Stimulated activated naive B cell treated with anti-CD40 and anti-IgM and Interleukin-4, amounts not matched to agents 10 μg/mL and 1 μg/mL and 100 μg/mL, for 72 hours (primary cell): ENCODE measurements at regions not wholly inside any gene's neighbourhood (a gene's known extent, or its start where the extent isn't known, plus 50 kb on each side); places are given as distances from the start of the nearest gene placed in this dataset.

Experiments
- ATAC-seq, 2 donors: fragments of 150-1000 bp; cut with Tn5 transposase; replicated peaks; 2 replicates each; pipeline ENCODE4 v1.10.0; 2021; ENCODE audit warnings: moderate library complexity in 1 of 2
- DNase-seq: peaks from one replicate; pipeline ENCODE4 v3.0.0; 2021
- H3K27ac Mint-ChIP-seq: one replicate; pipeline ENCODE4 v1.8.0; 2022; ENCODE audit warnings: mild to moderate bottlenecking, mixed read lengths
- H3K27me3 Mint-ChIP-seq, 2 donors: one replicate each; pipeline ENCODE4 v1.8.0; 2022; ENCODE audit warnings: mixed read lengths in 2 of 2
- H3K36me3 Mint-ChIP-seq, 2 donors: one replicate each; pipeline ENCODE4 v1.8.0; 2022; ENCODE audit warnings: mixed read lengths in 2 of 2, mild to moderate bottlenecking in 1 of 2
- H3K4me1 Mint-ChIP-seq, 2 donors: one replicate each; pipeline ENCODE4 v1.8.0; 2022; ENCODE audit warnings: mixed read lengths in 2 of 2, mild to moderate bottlenecking in 1 of 2
- H3K4me3 Mint-ChIP-seq, 2 donors: one replicate each; pipeline ENCODE4 v1.8.0; 2022; ENCODE audit warnings: mild to moderate bottlenecking in 2 of 2, mixed read lengths in 2 of 2, moderate library complexity in 1 of 2
- H3K9me3 Mint-ChIP-seq, 2 donors: one replicate each; pipeline ENCODE4 v1.8.0; 2022; ENCODE audit warnings: mixed read lengths in 2 of 2, mild to moderate bottlenecking in 1 of 2

- Mint-ChIP-seq H3K27ac (no peak overlapping the region), H3K4me1 (no peaks in the 10 kb centered on the region), H3K9me3 (peaks cover 9 to 10% of the 10 kb centered on the region in 2 donors), H3K27me3 (no peaks in the 10 kb centered on the region), H3K4me3 (no peak overlapping the region), H3K36me3 (no peaks in the 10 kb centered on the region)
- no peak for DNase-seq
- no peak for ATAC-seq
Observed at GRCh38 chr14:25615174-25615573, 565.2 kb upstream of the STXBP6 start.

GRCh38 chr14:25607192-25607591, 557.2 kb upstream of the STXBP6 start:
- peaks cover 10 to 12% of the 10 kb centered on the region in 2 donors for H3K9me3 Mint-ChIP-seq
- no peak for DNase-seq
- no peak overlapping the region for H3K4me3 Mint-ChIP-seq
- H3K4me1 Mint-ChIP-seq = no peaks in the 10 kb centered on the region
- H3K27me3 Mint-ChIP-seq = no peaks in the 10 kb centered on the region
- ATAC-seq = no peak
- no peak overlapping the region for H3K27ac Mint-ChIP-seq
- H3K36me3 Mint-ChIP-seq = no peaks in the 10 kb centered on the region

GRCh38 chr14:25602106-25602505, 552.2 kb upstream of the STXBP6 start:
- ATAC-seq (no peak), DNase-seq (no peak)
- Mint-ChIP-seq H3K4me3 (no peak overlapping the region), H3K4me1 (no peaks in the 10 kb centered on the region), H3K9me3 (peaks cover 14 to 19% of the 10 kb centered on the region in 2 donors), H3K27me3 (no peaks in the 10 kb centered on the region), H3K27ac (no peak overlapping the region), H3K36me3 (no peaks in the 10 kb centered on the region)

- Mint-ChIP-seq H3K27ac (no peak overlapping the region), H3K4me1 (no peaks in the 10 kb centered on the region), H3K36me3 (no peaks in the 10 kb centered on the region), H3K27me3 (no peaks in the 10 kb centered on the region), H3K9me3 (peaks cover 0 to 20% of the 10 kb centered on the region in 2 donors), H3K4me3 (no peak overlapping the region)
- ATAC-seq (no peak), DNase-seq (no peak)
Observed at GRCh38 chr14:25588751-25589150, 538.8 kb upstream of the STXBP6 start.

- no peaks in the 10 kb centered on the region for H3K9me3 Mint-ChIP-seq
- H3K27me3 Mint-ChIP-seq = no peaks in the 10 kb centered on the region
- no peak overlapping the region for H3K27ac Mint-ChIP-seq
- H3K4me1 Mint-ChIP-seq = no peaks in the 10 kb centered on the region
- no peak for ATAC-seq
- no peak overlapping the region for H3K4me3 Mint-ChIP-seq
- no peak for DNase-seq
- no peaks in the 10 kb centered on the region for H3K36me3 Mint-ChIP-seq
Observed at GRCh38 chr14:25574628-25575325, 524.8 kb upstream of the STXBP6 start.

- no peak for DNase-seq
- Mint-ChIP-seq H3K27me3 (no peaks in the 10 kb centered on the region), H3K4me3 (no peak overlapping the region), H3K9me3 (peaks cover 0 to 8% of the 10 kb centered on the region in 2 donors), H3K27ac (no peak overlapping the region), H3K4me1 (no peaks in the 10 kb centered on the region), H3K36me3 (no peaks in the 10 kb centered on the region)
- no peak for ATAC-seq
Observed at GRCh38 chr14:25570483-25570882, 520.5 kb upstream of the STXBP6 start.

GRCh38 chr14:25557466-25557865, 507.5 kb upstream of the STXBP6 start:
- no peaks in the 10 kb centered on the region for H3K27me3 Mint-ChIP-seq
- ATAC-seq (no peak), DNase-seq (no peak)
- peaks cover 0 to 1% of the 10 kb centered on the region in 2 donors for H3K9me3 Mint-ChIP-seq
- no peaks in the 10 kb centered on the region for H3K36me3 Mint-ChIP-seq
- no peak overlapping the region for H3K27ac Mint-ChIP-seq
- H3K4me1 Mint-ChIP-seq = no peaks in the 10 kb centered on the region
- H3K4me3 Mint-ChIP-seq = no peak overlapping the region

GRCh38 chr14:25552826-25553225, 502.9 kb upstream of the STXBP6 start:
- peaks cover 0 to 1% of the 10 kb centered on the region in 2 donors for H3K9me3 Mint-ChIP-seq
- no peaks in the 10 kb centered on the region for H3K4me1 Mint-ChIP-seq
- H3K27me3 Mint-ChIP-seq = no peaks in the 10 kb centered on the region
- no peaks in the 10 kb centered on the region for H3K36me3 Mint-ChIP-seq
- H3K27ac Mint-ChIP-seq = no peak overlapping the region
- ATAC-seq = no peak
- no peak overlapping the region for H3K4me3 Mint-ChIP-seq
- no peak for DNase-seq

GRCh38 chr14:25551674-25552073, 501.7 kb upstream of the STXBP6 start:
- peaks cover 0 to 1% of the 10 kb centered on the region in 2 donors for H3K9me3 Mint-ChIP-seq
- no peak for DNase-seq
- no peaks in the 10 kb centered on the region for H3K36me3 Mint-ChIP-seq
- ATAC-seq = no peak
- no peak overlapping the region for H3K4me3 Mint-ChIP-seq
- H3K27me3 Mint-ChIP-seq = no peaks in the 10 kb centered on the region
- H3K27ac Mint-ChIP-seq = no peak overlapping the region
- H3K4me1 Mint-ChIP-seq = no peaks in the 10 kb centered on the region

- no peaks in the 10 kb centered on the region for H3K27me3 Mint-ChIP-seq
- no peaks in the 10 kb centered on the region for H3K4me1 Mint-ChIP-seq
- H3K4me3 Mint-ChIP-seq = no peak overlapping the region
- DNase-seq (no peak), ATAC-seq (no peak)
- H3K27ac Mint-ChIP-seq = no peak overlapping the region
- no peaks in the 10 kb centered on the region for H3K36me3 Mint-ChIP-seq
- H3K9me3 Mint-ChIP-seq = no peaks in the 10 kb centered on the region
Observed at GRCh38 chr14:25546826-25547225, 496.9 kb upstream of the STXBP6 start.

GRCh38 chr14:25537846-25538455, 488.0 kb upstream of the STXBP6 start:
- no peak overlapping the region for H3K4me3 Mint-ChIP-seq
- H3K36me3 Mint-ChIP-seq = no peaks in the 10 kb centered on the region
- H3K4me1 Mint-ChIP-seq = no peaks in the 10 kb centered on the region

GRCh38 chr14:25526290-25526689, 476.3 kb upstream of the STXBP6 start:
- peaks cover under 1 to 3% of the 10 kb centered on the region in 2 donors for H3K9me3 Mint-ChIP-seq

More at GRCh38 chr14:25537846-25538455, 488.0 kb upstream of the STXBP6 start:
- H3K9me3 Mint-ChIP-seq = peaks cover 2 to 7% of the 10 kb centered on the region in 2 donors
- H3K27me3 Mint-ChIP-seq = no peaks in the 10 kb centered on the region
- ATAC-seq = peak in 1 of 2 donors; percentile 57
- H3K27ac Mint-ChIP-seq = no peak overlapping the region
- no peak for DNase-seq

GRCh38 chr14:25522926-25523325, 473.0 kb upstream of the STXBP6 start:
- H3K4me3 Mint-ChIP-seq = no peak overlapping the region
- H3K9me3 Mint-ChIP-seq = peaks cover 0 to 3% of the 10 kb centered on the region in 2 donors
- no peak for ATAC-seq
- no peaks in the 10 kb centered on the region for H3K4me1 Mint-ChIP-seq
- H3K27ac Mint-ChIP-seq = no peak overlapping the region
- no peaks in the 10 kb centered on the region for H3K27me3 Mint-ChIP-seq
- no peak for DNase-seq
- H3K36me3 Mint-ChIP-seq = no peaks in the 10 kb centered on the region

More at GRCh38 chr14:25526290-25526689, 476.3 kb upstream of the STXBP6 start:
- Mint-ChIP-seq H3K27ac (no peak overlapping the region), H3K4me3 (no peak overlapping the region), H3K4me1 (no peaks in the 10 kb centered on the region), H3K27me3 (no peaks in the 10 kb centered on the region), H3K36me3 (no peaks in the 10 kb centered on the region)
- ATAC-seq (no peak), DNase-seq (no peak)

- ATAC-seq = no peak
- no peaks in the 10 kb centered on the region for H3K36me3 Mint-ChIP-seq
Observed at GRCh38 chr14:25522116-25522515, 472.2 kb upstream of the STXBP6 start.

GRCh38 chr14:25521616-25522015, 471.7 kb upstream of the STXBP6 start:
- peaks cover 0 to 5% of the 10 kb centered on the region in 2 donors for H3K9me3 Mint-ChIP-seq
- no peaks in the 10 kb centered on the region for H3K4me1 Mint-ChIP-seq
- DNase-seq = no peak
- no peak for ATAC-seq
- no peak overlapping the region for H3K27ac Mint-ChIP-seq
- H3K4me3 Mint-ChIP-seq = no peak overlapping the region
- H3K36me3 Mint-ChIP-seq = no peaks in the 10 kb centered on the region
- no peaks in the 10 kb centered on the region for H3K27me3 Mint-ChIP-seq

More at GRCh38 chr14:25522116-25522515, 472.2 kb upstream of the STXBP6 start:
- Mint-ChIP-seq H3K4me3 (no peak overlapping the region), H3K9me3 (peaks cover 0 to 3% of the 10 kb centered on the region in 2 donors), H3K27ac (no peak overlapping the region), H3K4me1 (no peaks in the 10 kb centered on the region), H3K27me3 (no peaks in the 10 kb centered on the region)
- no peak for DNase-seq
